LNCAP (cell line): ENCODE measurements at regions not wholly inside any gene's neighbourhood (a gene's known extent, or its start where the extent isn't known, plus 50 kb on each side); places are given as distances from the start of the nearest gene placed in this dataset.

Experiments
- CTCF ChIP-seq: fragments of 450-650 bp; IDR thresholded peaks from 2 replicates; pipeline ENCODE4 v1.5.1; 2017; ENCODE audit warnings: mild to moderate bottlenecking

GRCh38 chr12:111112311-111113098 lies 192.1 kb upstream of the MYL2 start:
- TF ChIP-seq CTCF, result no peak

GRCh38 chr12:111111681-111112080 lies 191.3 kb upstream of the MYL2 start:
- TF ChIP-seq CTCF, result no peak

- no peak for TF ChIP-seq CTCF
These were observed 190.2 kb upstream of the MYL2 start for GRCh38 chr12:111110556-111110955.

- TF ChIP-seq CTCF, result no peak
These were observed 188.3 kb upstream of the MYL2 start for GRCh38 chr12:111108726-111109125.

- no peak for TF ChIP-seq CTCF
These were observed 187.2 kb upstream of the MYL2 start for GRCh38 chr12:111107392-111108178.

DNA sequence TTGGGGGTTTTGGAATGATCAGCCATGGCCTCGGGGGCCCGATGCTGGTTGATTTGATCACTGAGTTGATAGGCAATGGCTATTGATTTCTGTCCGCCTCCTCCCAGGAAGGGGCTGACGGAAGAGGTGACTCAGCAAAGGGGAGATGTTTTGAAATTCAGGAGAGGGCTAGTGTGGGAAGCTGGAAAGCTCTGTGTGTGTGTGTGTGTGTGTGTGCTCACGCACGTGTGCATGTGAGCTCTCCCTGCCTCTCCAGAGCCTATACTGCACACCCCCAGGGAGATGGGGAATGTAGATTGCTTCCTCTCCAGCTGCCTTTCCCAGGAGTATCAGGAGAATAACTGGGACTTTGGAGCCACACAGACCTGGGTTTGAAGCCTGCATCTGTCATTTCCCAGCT lies 184.9 kb upstream of the MYL2 start:
- no peak for TF ChIP-seq CTCF

GRCh38 chr12:111103583-111103982 lies 183.2 kb upstream of the MYL2 start:
- no peak for TF ChIP-seq CTCF
